ENCODE measurements at regions not wholly inside any gene's neighbourhood (a gene's known extent, or its start where the extent isn't known, plus 50 kb on each side); places are given as distances from the start of the nearest gene placed in this dataset. TPM values are rescaled to one million over a fixed set of nuclear protein-coding genes. Genes with fewer than 3 reads are reported as not detected.

DNA sequence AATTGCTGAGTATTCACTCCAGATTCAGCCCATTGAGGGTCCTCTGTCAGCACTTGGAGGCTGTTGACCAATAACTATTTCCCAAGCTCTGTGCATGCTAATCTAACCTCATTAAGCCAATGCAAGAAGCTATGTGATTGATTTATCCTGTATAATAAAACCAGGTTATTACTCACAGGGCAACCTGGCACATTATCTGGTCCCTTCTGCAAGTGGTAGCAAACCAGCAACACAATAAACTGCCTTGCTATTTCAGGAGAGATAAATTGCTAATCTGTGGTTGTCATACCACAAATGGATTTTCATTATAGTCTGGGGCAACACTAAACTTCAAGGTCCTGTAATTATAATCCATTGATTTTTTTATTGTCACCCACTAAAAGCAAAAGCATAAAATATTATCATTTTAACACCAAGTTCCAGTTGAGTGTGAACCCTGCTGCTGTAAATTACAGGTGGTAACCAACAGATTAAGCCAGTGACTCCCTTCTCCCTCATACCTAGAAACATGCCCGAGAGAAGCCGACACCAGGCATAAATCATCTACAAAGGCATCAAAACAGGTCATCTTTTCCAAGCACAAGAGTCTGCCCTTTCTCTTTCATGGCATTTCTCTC lies 51.1 kb upstream of the SOX9 start:
- Histone ChIP-seq H3K27me3 (ENCODE audit: control insufficient read depth in 4 of 4, insufficient read depth in 4 of 4, low read length in 3 of 4) (peaks cover 0 to 4% (median 0%) of the 10 kb centered on the region in 4 donors), H3K9me3 (ENCODE audit: control insufficient read depth in 4 of 4, low read length in 3 of 4) (no peaks in the 10 kb centered on the region), H3K4me1 (ENCODE audit: control insufficient read depth in 4 of 4, insufficient read depth in 4 of 4, low read length in 3 of 4) (peaks cover 0 to 8% (median 3%) of the 10 kb centered on the region in 4 donors), H3K36me3 (ENCODE audit: control insufficient read depth in 4 of 4, insufficient read depth in 3 of 4, low read depth in 1 of 4, low read length in 3 of 4) (no peaks in the 10 kb centered on the region), H3K9ac (ENCODE audit: low read depth in 1 of 2, low read length in 2 of 2) (no peak overlapping the region), H3K4me3 (ENCODE audit: low read depth in 1 of 3, low read length in 3 of 3) (no peak overlapping the region), H3K27ac (ENCODE audit: low read depth in 1 of 2, low read length in 2 of 2) (no peak overlapping the region)
- no peak for TF ChIP-seq HNF4G (IDR thresholded peaks at IDR 0.05)
- no peak for TF ChIP-seq RXRA (IDR thresholded peaks at IDR 0.05)
- TF ChIP-seq TAF1 (conservative IDR thresholded peaks at IDR 0.05) = no peak
- no peak for TF ChIP-seq CTCF (IDR thresholded peaks at IDR 0.05; ENCODE audit: low read depth, low read length, missing input control)
- TF ChIP-seq, protein P1, sequence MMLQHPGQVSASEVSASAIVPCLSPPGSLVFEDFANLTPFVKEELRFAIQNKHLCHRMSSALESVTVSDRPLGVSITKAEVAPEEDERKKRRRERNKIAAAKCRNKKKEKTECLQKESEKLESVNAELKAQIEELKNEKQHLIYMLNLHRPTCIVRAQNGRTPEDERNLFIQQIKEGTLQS (IDR thresholded peaks at IDR 0.05) = no peak
- no peak for TF ChIP-seq ZBTB33 (IDR thresholded peaks at IDR 0.05)
- TF ChIP-seq FOXA2 (IDR thresholded peaks at IDR 0.05) = no peak
- no peak for TF ChIP-seq JUND (IDR thresholded peaks at IDR 0.05)
- TF ChIP-seq RAD21 (IDR thresholded peaks at IDR 0.05) = no peak
- no peak for TF ChIP-seq GABPA (IDR thresholded peaks at IDR 0.05 in 1 of 2, conservative IDR thresholded peaks at IDR 0.05 in 1 of 2)
- TF ChIP-seq FOXA1 (IDR thresholded peaks at IDR 0.05) = no peak
- TF ChIP-seq REST (IDR thresholded peaks at IDR 0.05) = no peak
- no peak for DNase-seq (ENCODE audit: low spot score)
- 86% methylated on average over 2 of the region's 2 CpGs for WGBS

Small RNA genes lying in the stretch of these regions (small RNA-seq; reads per million reads assigned to genes)
- not detected for gene RNU7-155P

Measured in liver (tissue), 9 donors.